ENCODE measurements at regions not wholly inside any gene's neighbourhood (a gene's known extent, or its start where the extent isn't known, plus 50 kb on each side); places are given as distances from the start of the nearest gene placed in this dataset.
"Not testable (repeated sequence)": the region's sequence is repeated elsewhere in the genome, so short reads cannot be mapped to it uniquely, and the experiment has no call there.

DNA sequence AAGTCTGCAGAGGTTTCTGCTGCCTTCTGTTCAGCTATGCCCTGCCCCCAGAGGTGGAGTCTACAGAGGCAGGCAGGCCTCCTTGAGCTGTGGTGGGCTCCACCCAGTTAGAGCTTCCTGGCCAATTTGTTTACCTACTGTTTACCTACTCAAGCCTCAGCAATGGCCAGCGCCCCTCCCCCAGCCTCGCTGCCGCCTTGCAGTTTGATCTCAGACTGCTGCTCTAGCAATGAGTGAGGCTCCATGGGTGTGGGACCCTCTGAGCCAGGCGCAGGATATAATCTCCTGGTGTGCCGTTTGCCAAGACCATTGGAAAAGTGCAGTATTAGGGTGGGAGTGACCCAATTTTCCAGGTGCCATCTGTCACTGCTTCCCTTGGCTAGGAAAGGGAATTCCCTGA lies 1024.9 kb downstream of the PRIM2 start:
- TF ChIP-seq EZH2 (IDR thresholded peaks at IDR 0.05; ENCODE audit: insufficient read depth, poor library complexity, severe bottlenecking); EZH2phosphoT487 (IDR thresholded peaks at IDR 0.05; ENCODE audit: insufficient read depth, low read depth): not testable (repeated sequence)
